ENCODE measurements at regions not wholly inside any gene's neighbourhood (a gene's known extent, or its start where the extent isn't known, plus 50 kb on each side); places are given as distances from the start of the nearest gene placed in this dataset.

- no peak overlapping the region for H3K4me3 ChIP-seq (ENCODE audit: control insufficient read depth, low read depth, low read length)
- no peak for DNase-seq (ENCODE audit: low read depth)
- TF ChIP-seq CTCF (conservative IDR thresholded peaks at IDR 0.05; ENCODE audit: control insufficient read depth, insufficient read depth, low read depth, low read length): no peak
Observed at GRCh38 chr6:56310241-56310640, 62.9 kb upstream of the COL21A1 start.

- no peak for TF ChIP-seq CTCF (conservative IDR thresholded peaks at IDR 0.05; ENCODE audit: control insufficient read depth, insufficient read depth, low read depth, low read length)
- H3K4me3 ChIP-seq (ENCODE audit: control insufficient read depth, low read depth, low read length): no peak overlapping the region
- no peak for DNase-seq (ENCODE audit: low read depth)
Observed at GRCh38 chr6:56299916-56300315, 52.5 kb upstream of the COL21A1 start.

- TF ChIP-seq CTCF (conservative IDR thresholded peaks at IDR 0.05; ENCODE audit: control insufficient read depth, insufficient read depth, low read depth, low read length): no peak
- no peak overlapping the region for H3K4me3 ChIP-seq (ENCODE audit: control insufficient read depth, low read depth, low read length)
- no peak for DNase-seq (ENCODE audit: low read depth)
Observed at GRCh38 chr6:56297022-56297989, 49.9 kb upstream of the COL21A1 start.
